HG02678 (cell line): ENCODE measurements at regions not wholly inside any gene's neighbourhood (a gene's known extent, or its start where the extent isn't known, plus 50 kb on each side); places are given as distances from the start of the nearest gene placed in this dataset.

Source experiments
- ATAC-seq: cut with Tn5 transposase; IDR thresholded peaks from one replicate; pipeline ENCODE4 v1.9.1; 2021; ENCODE audit warnings: mild to moderate bottlenecking, moderate library complexity; ENCODE audit not compliant: unreplicated experiment

- ATAC-seq = no peak
Measured at GRCh38 chr5:5622806-5623205, 200.3 kb downstream of the ICE1 start.

GRCh38 chr5:5619546-5619945 is 197.1 kb downstream of the ICE1 start:
- ATAC-seq = no peak

- no peak for ATAC-seq
Measured at GRCh38 chr5:5617024-5617423, 194.5 kb downstream of the ICE1 start.

- no peak for ATAC-seq
Measured at GRCh38 chr5:5616247-5616895, 193.9 kb downstream of the ICE1 start.

GRCh38 chr5:5615569-5615968 is 193.1 kb downstream of the ICE1 start:
- no peak for ATAC-seq

GRCh38 chr5:5613261-5613990 is 190.9 kb downstream of the ICE1 start:
- ATAC-seq = no peak

DNA sequence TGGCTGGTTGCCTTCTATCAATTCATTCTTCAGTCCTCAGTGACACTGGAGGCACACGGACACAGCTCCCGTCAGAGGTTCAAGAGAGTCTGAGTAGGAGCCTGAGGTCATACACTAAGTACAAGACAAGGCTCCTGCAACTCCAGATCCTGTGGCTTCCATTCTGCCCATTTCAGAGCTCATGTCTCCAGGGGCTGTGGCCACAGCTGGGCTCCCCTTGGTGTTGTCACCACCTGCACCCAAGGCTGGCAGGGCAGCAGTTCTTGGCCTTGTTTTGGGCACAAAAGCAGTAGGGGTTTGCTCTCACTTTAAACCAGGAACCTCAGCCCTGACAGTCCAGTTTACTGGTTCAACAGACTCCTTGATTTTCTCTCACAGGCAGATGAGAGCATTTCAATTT is 189.6 kb downstream of the ICE1 start:
- no peak for ATAC-seq

GRCh38 chr5:5609935-5610334 is 187.5 kb downstream of the ICE1 start:
- ATAC-seq = no peak

- no peak for ATAC-seq
Measured at GRCh38 chr5:5605170-5605764, 182.8 kb downstream of the ICE1 start.

DNA sequence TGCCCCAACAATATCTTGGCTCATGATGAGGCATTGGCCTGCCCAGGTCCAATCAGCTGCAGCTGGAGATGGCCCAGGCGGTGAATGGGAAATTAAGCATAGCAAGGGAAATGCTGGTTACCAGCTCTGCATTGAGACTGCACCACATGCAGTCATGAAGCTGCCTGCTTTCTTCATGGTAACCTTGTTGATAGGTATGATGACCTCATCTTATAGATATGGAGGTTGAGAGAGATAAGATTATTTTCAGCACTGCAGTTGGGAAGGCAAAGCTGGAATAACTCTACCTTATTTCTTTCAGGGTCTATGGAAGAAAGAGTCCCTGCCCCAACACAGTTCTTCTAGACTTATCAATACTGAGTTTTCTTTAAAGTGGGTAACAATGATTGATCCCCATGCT is 180.1 kb downstream of the ICE1 start:
- ATAC-seq = no peak

- ATAC-seq = no peak
Measured at GRCh38 chr5:5598547-5599113, 176.2 kb downstream of the ICE1 start.

GRCh38 chr5:5593391-5593790 is 170.9 kb downstream of the ICE1 start:
- ATAC-seq = no peak

GRCh38 chr5:5592541-5592940 is 170.1 kb downstream of the ICE1 start:
- no peak for ATAC-seq

DNA sequence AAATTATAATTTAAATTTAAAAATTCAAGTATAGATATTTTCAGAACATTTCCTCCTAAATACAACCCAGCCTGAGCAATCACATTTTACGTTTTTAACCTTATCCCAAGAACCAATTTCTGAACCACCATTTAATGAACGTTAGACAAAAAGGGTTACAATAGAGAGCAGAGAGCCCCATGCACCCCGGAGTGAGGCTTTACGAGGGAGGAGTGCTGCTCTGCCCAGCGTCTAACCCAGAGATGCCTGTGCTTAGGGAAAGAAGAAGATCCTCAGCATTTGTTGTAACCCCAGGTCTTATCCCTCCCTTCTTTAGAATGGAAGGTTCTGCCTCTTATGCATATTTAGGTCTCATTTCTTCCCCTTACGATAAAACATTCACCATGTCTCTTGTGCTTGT is 169.1 kb downstream of the ICE1 start:
- no peak for ATAC-seq

GRCh38 chr5:5589857-5590256 is 167.4 kb downstream of the ICE1 start:
- ATAC-seq = no peak

DNA sequence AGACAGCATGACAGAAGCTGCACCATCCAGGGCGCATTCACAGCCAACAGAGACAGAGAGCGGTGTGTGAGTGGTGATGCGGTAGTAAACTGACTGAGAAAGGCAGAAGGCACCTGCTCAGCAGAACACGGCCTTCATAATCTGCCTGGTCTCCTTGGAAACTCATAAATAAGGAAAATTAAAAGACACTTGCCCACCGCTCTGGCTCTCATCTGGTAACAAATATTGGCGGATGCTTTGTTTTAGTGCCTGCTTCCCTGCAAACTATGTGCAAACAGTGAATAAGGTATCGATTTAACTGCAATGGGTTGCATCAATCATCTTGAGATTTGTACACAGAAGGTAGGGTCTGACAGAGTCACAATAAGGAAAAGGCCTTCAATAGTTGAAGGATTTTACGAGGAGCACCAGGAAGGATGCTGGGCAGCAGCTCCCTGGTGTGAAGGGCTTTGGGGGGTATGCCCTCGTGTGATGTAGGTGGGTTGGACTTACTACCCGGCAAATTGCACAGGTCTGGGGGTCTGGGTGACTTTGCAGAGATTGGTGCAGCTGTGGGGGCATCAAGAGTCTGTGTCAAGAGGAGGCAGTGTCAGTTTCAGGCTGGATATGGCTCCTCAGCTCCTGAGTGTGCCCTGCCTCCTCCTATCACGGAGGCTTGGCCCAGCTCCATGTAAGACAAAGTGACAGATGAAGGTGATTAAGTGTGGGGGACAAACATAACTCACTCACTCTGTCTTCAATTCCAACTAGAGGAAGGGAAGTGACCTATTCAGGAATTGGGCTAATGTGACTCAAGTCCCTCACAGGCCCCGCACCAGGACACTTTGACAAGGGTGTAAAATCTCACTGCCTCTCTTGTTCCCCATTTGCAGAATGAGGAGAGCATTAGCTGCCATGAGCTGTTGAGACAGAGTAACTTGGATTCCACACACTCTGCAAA is 166.7 kb downstream of the ICE1 start:
- no peak for ATAC-seq

DNA sequence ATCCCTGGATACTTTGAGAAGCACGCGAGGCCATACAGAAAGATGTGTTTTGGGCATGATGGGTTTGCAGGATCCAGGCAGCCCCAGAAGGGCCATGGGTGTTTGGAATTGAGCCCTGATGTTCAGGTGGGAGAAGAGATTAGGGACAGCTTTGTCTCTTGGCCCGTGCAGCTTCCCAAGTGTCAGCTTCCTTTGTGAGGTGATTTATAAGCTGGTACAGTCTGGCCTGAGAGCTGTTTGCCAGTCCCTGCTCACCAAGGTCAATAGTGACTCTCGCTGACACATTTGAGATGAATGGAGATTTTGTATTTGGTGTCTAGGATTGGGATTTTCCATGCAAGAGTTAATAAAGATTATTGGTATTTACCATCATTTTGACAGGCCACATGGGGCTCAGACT is 165.9 kb downstream of the ICE1 start:
- no peak for ATAC-seq

- no peak for ATAC-seq
Measured at GRCh38 chr5:5587474-5587873, 165.0 kb downstream of the ICE1 start.

- ATAC-seq = no peak
Measured at GRCh38 chr5:5586721-5587120, 164.2 kb downstream of the ICE1 start.

GRCh38 chr5:5585751-5586341 is 163.4 kb downstream of the ICE1 start:
- ATAC-seq = no peak

DNA sequence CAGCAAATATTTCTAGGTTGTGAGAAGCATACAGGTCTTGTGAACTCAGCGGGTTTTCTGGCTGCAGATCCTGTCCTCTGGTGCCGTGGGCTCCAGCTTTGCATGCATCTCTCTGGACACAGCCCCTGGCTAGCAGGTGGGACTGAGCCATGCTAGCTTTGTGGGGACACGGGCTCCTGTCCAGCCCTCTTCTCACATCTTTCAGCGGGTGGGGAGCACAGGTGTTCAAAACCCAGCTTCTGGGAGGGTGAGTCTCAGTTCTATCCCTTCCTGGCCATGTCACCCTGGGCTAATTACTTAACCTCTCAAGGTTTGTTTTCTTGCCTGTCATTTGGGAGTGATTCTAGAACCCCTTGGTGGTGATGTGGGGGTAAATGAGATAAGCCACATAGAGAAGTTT is 162.3 kb downstream of the ICE1 start:
- no peak for ATAC-seq
